ENCODE measurements at regions not wholly inside any gene's neighbourhood (a gene's known extent, or its start where the extent isn't known, plus 50 kb on each side); places are given as distances from the start of the nearest gene placed in this dataset.

GRCh38 chr10:65320236-65321026 lies 1605.4 kb upstream of the LRRTM3 start:
- Mint-ChIP-seq H3K27ac (no peak overlapping the region; the same call in 1 of the 2 replicates), H3K9me3 (no peaks in the 10 kb centered on the region; the same call in 2 of the 3 replicates), H3K36me3 (ENCODE audit: low read depth) (no peaks in the 10 kb centered on the region), H3K4me1 (peaks cover 15% of the 10 kb centered on the region), H3K4me3 (no peak overlapping the region), H3K27me3 (ENCODE audit: insufficient read depth, low read depth, poor library complexity) (peaks cover 3% of the 10 kb centered on the region)
- TF ChIP-seq POLR2AphosphoS5 (IDR thresholded peaks at IDR 0.05; ENCODE audit: low read depth) (no peak), ZNF114 (CRISPR knock-in tag; IDR thresholded peaks at IDR 0.05) (no peak), JUNB (IDR thresholded peaks at IDR 0.05; ENCODE audit: unreplicated experiment) (no peak), EZH2phosphoT487 (IDR thresholded peaks at IDR 0.05; ENCODE audit: unreplicated experiment) (no peak), CTCF (conservative IDR thresholded peaks at IDR 0.05; ENCODE audit: low read depth in 2 of 2) (no peak), ETS1 (IDR thresholded peaks at IDR 0.05) (no peak), STAT1 (IDR thresholded peaks at IDR 0.05; ENCODE audit: unreplicated experiment) (no peak), ZNF462 (CRISPR knock-in tag; IDR thresholded peaks at IDR 0.05) (no peak), NANOG (IDR thresholded peaks at IDR 0.05; ENCODE audit: borderline replicate concordance) (no peak), REST (IDR thresholded peaks at IDR 0.05; ENCODE audit: unreplicated experiment) (no peak), ZNF331 (CRISPR knock-in tag; IDR thresholded peaks at IDR 0.05; ENCODE audit: low read depth) (no peak), CREB1 (CRISPR knock-in tag; IDR thresholded peaks at IDR 0.05; ENCODE audit: low read depth) (no peak)
- DNase-seq (ENCODE audit: low spot score) (peak; percentile 3), ATAC-seq (no peak)
- no peaks in the 10 kb centered on the region for H3F3A ChIP-seq (replicated peaks; ENCODE audit: low read depth)
- no peaks in the 10 kb centered on the region for H4K20me1 ChIP-seq (replicated peaks; ENCODE audit: insufficient read depth)
- no peak overlapping the region for H3K4me3 ChIP-seq
- no peaks in the 10 kb centered on the region for H3K36me3 ChIP-seq (ENCODE audit: insufficient read depth)
- no peak overlapping the region for H3K4me2 ChIP-seq
- no peak overlapping the region for H3K27ac ChIP-seq (ENCODE audit: low read depth)
- no peaks in the 10 kb centered on the region for H3K79me2 ChIP-seq (replicated peaks; ENCODE audit: insufficient read depth)
- peaks cover 15% of the 10 kb centered on the region for H3K4me1 ChIP-seq (ENCODE audit: insufficient read depth)
- peaks cover 5% of the 10 kb centered on the region; the same call in 1 of the 2 replicates for H3K9me2 ChIP-seq (ENCODE audit: insufficient read depth)
- H2AFZ ChIP-seq: no peak overlapping the region
- no peaks in the 10 kb centered on the region for H3K27me3 ChIP-seq (ENCODE audit: insufficient read depth)
